ENCODE measurements at regions not wholly inside any gene's neighbourhood (a gene's known extent, or its start where the extent isn't known, plus 50 kb on each side); places are given as distances from the start of the nearest gene placed in this dataset.

GRCh38 chr13:79226250-79226649, 179.8 kb downstream of the RBM26 start:
- TF ChIP-seq, protein P1, sequence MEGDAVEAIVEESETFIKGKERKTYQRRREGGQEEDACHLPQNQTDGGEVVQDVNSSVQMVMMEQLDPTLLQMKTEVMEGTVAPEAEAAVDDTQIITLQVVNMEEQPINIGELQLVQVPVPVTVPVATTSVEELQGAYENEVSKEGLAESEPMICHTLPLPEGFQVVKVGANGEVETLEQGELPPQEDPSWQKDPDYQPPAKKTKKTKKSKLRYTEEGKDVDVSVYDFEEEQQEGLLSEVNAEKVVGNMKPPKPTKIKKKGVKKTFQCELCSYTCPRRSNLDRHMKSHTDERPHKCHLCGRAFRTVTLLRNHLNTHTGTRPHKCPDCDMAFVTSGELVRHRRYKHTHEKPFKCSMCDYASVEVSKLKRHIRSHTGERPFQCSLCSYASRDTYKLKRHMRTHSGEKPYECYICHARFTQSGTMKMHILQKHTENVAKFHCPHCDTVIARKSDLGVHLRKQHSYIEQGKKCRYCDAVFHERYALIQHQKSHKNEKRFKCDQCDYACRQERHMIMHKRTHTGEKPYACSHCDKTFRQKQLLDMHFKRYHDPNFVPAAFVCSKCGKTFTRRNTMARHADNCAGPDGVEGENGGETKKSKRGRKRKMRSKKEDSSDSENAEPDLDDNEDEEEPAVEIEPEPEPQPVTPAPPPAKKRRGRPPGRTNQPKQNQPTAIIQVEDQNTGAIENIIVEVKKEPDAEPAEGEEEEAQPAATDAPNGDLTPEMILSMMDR (IDR thresholded peaks at IDR 0.05), result no peak
- TF ChIP-seq POLR2A (IDR thresholded peaks at IDR 0.05), result no peak
